IgD-negative memory B cell (primary cell): ENCODE measurements at regions not wholly inside any gene's neighbourhood (a gene's known extent, or its start where the extent isn't known, plus 50 kb on each side); places are given as distances from the start of the nearest gene placed in this dataset.
"Not testable (repeated sequence)": the region's sequence is repeated elsewhere in the genome, so short reads cannot be mapped to it uniquely, and the experiment has no call there.

Experiments used
- H3K27ac Mint-ChIP-seq, 3 donors: one replicate each; pipeline ENCODE4 v1.8.0; 2020 to 2022; ENCODE audit warnings: mild to moderate bottlenecking in 3 of 3, mixed read lengths in 3 of 3, moderate library complexity in 1 of 3
- H3K27me3 Mint-ChIP-seq: one replicate; pipeline ENCODE4 v1.8.0; 2021; ENCODE audit warnings: mixed read lengths
- H3K36me3 Mint-ChIP-seq: one replicate; pipeline ENCODE4 v1.8.0; 2020; ENCODE audit warnings: mild to moderate bottlenecking, mixed read lengths
- H3K4me1 Mint-ChIP-seq, 3 donors: one replicate each; pipeline ENCODE4 v1.8.0; 2020 to 2022; ENCODE audit warnings: mixed read lengths in 3 of 3, mild to moderate bottlenecking in 1 of 3
- H3K4me3 Mint-ChIP-seq, 4 donors: one replicate each; pipeline ENCODE4 v1.8.0; 2020 to 2022; ENCODE audit warnings: mild to moderate bottlenecking in 4 of 4, mixed read lengths in 4 of 4, moderate library complexity in 3 of 4
- H3K9me3 Mint-ChIP-seq, 3 donors: one replicate each; pipeline ENCODE4 v1.8.0; 2020 to 2021; ENCODE audit warnings: mixed read lengths in 3 of 3, mild to moderate bottlenecking in 1 of 3

DNA sequence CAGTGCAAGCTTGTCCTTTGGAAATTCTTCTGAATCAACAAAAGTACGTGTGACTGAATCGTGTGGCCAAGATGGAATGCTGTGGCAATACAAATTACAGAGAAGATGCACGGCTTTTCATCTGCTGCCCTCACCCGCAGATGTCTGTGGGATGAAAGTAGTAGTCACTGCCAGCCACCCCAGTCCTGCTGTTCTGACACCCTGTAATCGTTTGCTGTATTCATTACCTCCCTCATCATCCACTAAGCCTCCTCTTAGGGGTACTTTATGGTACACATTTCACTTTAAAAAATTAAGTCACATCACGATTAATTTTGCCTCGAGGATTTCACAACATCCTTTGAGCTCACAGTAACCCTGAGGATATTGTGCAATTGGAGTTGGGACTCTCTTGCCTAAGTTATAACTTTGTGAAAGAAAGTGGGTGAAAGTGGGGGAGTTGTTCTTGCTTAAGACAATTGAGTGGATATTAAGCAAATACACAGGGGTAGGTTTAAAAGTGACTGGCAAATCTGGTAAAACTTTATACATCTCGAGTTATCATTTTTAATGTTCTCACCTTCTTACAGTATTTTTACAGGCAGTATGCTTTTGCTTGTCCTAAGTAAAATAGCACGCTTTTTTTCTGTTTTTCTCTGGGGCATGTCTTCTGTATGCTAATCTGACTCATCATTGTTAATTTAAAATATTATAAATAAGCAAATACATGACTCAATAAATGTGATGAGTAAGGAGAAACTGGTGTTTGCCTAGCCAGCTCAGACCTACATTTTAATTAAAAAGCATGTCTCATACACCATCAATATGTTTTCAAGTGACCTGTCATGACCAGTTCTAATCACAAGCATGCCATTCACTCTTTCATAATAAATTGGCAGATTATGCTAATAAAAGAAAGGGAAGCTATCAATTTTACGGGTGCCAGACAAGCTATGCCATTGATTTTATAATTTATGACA is 680.9 kb downstream of the IRS1 start:
- Mint-ChIP-seq H3K27ac (no peak overlapping the region), H3K4me3 (no peak overlapping the region), H3K9me3 (no peaks in the 10 kb centered on the region)

DNA sequence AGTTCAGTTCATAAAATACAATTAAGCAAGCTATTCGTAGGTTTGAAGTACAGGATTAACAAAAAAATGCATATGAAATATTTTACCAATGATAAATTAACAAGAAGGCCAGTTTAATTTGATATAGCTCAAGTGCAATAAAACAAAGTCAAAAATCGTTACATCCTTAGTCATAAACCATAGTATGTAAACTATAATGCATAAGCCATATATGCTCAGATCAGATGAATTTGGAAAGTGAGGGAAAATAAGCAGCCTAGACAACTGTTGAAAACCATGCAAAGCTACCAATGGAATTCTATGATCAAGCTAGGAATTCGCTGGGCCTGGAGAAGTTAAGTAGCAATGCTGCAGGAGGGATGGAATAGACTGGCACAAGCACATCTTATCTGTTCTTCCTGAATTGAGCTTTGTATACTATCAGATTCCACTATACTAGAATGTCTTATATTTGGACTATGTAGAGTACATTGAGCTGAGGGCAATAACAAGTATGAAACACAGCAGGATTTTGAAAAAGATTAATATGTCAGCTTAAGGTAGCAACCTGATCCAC is 682.0 kb downstream of the IRS1 start:
- Mint-ChIP-seq H3K4me3 (no peak overlapping the region), H3K27ac (no peak overlapping the region), H3K4me1 (peaks cover 0 to 4% (median 0%) of the 10 kb centered on the region in 3 donors), H3K27me3 (no peaks in the 10 kb centered on the region), H3K36me3 (no peaks in the 10 kb centered on the region), H3K9me3 (no peaks in the 10 kb centered on the region)

More for the DNA sequence above, 680.9 kb downstream of the IRS1 start:
- Mint-ChIP-seq H3K4me1 (peaks cover 0 to 4% (median 0%) of the 10 kb centered on the region in 3 donors), H3K36me3 (no peaks in the 10 kb centered on the region), H3K27me3 (no peaks in the 10 kb centered on the region)

DNA sequence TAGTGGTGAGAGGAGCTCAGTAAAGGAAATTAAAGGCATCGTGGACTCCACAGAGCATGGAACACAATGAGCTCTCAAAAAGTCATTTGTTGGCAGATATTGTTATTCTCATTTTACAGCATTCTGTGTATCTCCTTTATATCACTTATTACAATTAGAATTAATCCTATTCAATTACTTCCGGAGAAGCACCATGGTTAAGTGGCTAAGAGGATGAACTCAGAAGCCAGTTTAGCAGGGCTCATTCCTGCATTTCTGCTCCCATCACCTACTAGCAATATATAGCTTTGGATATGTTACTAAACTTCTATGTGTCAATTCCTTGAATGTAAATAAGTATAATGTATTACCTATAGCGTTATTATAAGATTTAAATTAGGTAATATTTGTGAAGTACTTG is 683.3 kb downstream of the IRS1 start:
- Mint-ChIP-seq H3K36me3 (peaks cover 2% of the 10 kb centered on the region), H3K27ac (no peak overlapping the region), H3K27me3 (no peaks in the 10 kb centered on the region), H3K4me1 (no peaks in the 10 kb centered on the region), H3K9me3 (no peaks in the 10 kb centered on the region), H3K4me3 (no peak overlapping the region)

DNA sequence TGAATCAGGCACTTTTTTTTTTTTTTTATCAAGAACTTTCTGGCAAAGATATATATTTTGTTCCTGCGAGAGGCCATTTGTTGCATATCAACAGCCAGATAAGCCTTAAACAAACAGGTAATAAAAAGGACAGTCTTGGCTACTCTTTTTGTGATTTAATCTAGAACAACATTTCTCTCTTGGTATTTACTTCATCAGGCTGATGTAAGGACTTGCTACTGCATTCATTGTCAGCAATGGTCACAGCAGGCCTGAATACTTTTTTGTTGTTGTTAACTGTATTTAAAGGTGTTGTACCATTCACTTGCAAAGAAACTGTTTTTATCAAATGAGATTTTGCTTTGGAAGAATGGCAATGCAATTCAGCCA is 683.8 kb downstream of the IRS1 start:
- Mint-ChIP-seq H3K36me3 (peaks cover 2% of the 10 kb centered on the region), H3K27ac (no peak overlapping the region), H3K4me3 (no peak overlapping the region), H3K9me3 (no peaks in the 10 kb centered on the region), H3K27me3 (no peaks in the 10 kb centered on the region), H3K4me1 (no peaks in the 10 kb centered on the region)

DNA sequence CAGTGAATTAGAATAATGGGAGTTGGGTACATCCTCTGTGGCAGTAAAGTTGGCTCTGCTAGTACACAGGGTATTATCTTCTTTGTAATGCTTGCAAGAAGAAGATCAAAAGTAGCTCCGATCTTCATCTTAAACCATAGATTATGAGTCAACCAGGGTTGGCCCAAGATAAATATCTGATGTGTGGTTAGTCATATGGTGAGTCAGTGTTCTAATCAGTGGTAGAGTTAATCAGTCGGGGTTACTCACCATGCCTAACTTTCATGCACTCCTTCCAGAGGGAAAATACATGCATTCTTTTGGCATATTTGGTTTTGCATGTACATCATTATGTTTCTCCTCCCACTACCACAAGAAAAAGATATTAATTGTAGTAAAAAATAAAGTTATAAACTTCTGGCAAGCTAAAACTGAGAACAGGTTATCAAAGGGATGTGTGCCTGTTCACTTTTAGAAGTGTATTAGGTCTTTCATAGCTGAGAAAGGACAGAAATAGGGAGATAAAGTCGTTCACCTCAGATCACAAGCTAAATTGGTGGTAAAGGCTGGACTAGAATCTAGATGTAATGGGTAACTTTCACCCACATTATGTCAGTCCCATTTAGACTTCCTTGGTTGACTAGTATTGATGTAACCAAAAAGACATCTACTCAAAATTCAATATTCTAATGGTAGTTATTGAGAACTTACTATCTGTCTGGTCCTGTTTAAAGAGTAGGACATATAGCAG is 684.4 kb downstream of the IRS1 start:
- no peaks in the 10 kb centered on the region for H3K9me3 Mint-ChIP-seq
- H3K27me3 Mint-ChIP-seq = no peaks in the 10 kb centered on the region
- H3K27ac Mint-ChIP-seq = no peak overlapping the region
- no peak overlapping the region for H3K4me3 Mint-ChIP-seq
- no peaks in the 10 kb centered on the region for H3K4me1 Mint-ChIP-seq
- H3K36me3 Mint-ChIP-seq = peaks cover 2% of the 10 kb centered on the region

DNA sequence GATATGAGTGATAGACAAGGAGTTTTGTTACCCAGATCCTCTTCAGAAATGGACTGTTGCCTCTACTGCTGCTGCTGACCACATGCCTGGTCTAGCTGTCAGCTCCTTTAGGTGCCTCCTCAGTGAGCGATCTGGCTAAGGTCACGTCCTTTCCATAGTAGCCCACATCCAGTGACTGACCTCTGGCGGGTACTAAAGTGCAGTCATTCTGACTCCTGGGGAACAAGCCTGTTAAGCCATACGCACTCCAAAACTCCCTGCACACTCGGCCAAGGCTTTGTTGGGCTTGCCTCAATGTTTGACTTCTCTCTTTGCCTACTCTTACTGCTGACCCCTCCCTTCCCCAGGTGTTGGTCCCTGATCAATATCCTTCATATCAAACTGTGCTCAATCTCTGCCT is 685.2 kb downstream of the IRS1 start:
- H3K27ac Mint-ChIP-seq = no peak overlapping the region
- H3K9me3 Mint-ChIP-seq = peaks cover 0 to 2% (median 0%) of the 10 kb centered on the region in 3 donors
- H3K36me3 Mint-ChIP-seq = peaks cover 2% of the 10 kb centered on the region
- H3K4me1 Mint-ChIP-seq = no peaks in the 10 kb centered on the region
- H3K27me3 Mint-ChIP-seq = no peaks in the 10 kb centered on the region
- H3K4me3 Mint-ChIP-seq = no peak overlapping the region

DNA sequence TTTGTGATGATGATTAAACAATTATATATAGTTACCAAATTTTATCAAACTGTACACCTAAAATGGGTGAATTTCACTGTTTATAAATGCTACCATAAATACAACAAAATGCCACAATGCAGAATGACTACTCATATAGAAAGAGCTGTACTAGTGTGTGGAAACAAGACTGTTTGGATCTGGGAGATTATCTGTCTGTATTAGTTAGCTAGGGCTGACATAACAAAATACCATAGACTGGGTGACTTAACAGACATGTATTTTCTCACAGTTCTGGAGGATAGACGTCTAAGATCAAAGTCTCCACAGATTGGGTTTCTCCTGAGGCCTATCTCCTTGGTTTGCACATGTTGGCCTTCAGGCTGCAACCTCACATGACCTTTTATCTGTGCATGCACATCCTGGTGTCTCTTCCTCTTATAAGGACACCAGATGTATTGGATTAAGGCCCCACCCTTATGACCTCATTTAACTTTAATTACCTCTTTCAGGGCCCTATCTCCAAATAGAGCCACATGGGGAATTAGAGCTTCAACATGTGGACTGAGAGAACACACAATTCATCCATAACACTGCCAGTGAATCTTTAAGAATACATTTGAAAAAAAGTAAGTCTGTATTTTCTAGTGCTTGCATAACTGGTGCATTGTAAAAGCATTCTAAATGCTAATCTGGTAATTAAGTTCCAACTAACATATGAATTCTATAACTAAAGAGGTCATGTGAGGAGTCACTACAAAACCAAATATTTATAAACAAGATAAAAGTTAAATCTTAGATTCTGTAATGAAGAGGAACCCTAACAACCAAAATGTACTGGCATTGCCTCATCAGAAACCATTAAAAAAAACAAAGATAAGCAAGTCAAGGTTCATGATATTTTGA is 699.6 kb downstream of the NYAP2 start:
- Mint-ChIP-seq H3K36me3 (no peaks in the 10 kb centered on the region), H3K4me3 (no peak overlapping the region), H3K27ac (no peak overlapping the region), H3K9me3 (peaks cover 0 to 7% (median 0%) of the 10 kb centered on the region in 3 donors), H3K4me1 (no peaks in the 10 kb centered on the region), H3K27me3 (no peaks in the 10 kb centered on the region)

DNA sequence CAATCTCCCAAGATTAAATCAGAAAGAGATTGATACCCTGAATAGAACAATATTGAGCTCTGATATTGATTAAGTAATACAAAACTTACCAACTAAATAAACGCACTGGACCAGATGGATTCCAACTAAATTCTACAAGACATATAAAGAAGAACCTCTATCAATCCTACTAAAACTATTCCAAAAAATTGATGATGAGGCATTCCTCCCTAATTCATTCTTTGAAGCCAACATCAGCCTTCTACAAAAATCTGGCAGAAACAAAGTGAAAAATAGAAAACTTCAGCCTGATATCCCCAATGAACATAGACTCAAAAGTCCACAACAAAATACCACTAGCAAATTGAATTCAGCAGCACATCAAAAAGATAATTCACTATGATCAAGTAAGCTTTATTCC is 695.5 kb downstream of the NYAP2 start:
- Mint-ChIP-seq H3K36me3 (no peaks in the 10 kb centered on the region), H3K4me1 (no peaks in the 10 kb centered on the region), H3K27ac (no peak overlapping the region), H3K9me3 (peaks cover 0 to 25% (median 6%) of the 10 kb centered on the region in 3 donors), H3K4me3 (no peak overlapping the region), H3K27me3 (peaks cover 3% of the 10 kb centered on the region)

DNA sequence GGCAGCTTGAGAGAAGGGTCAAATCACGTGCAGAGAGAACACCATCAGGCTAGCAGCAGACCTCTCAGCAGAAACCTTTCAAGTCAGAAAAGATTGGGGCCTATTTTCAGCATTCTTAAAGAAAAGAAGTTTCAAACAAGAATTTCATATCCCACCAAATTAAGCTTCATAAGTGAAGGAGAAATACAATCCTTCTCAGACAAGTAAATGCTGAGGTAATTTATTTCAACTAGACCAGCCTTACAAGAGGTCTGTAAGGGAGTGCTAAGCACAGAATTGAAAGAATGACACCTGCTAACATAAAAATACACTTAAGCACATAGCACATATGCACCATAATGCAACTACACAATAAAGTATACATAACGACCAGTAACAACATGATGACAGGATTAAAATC is 693.9 kb downstream of the NYAP2 start:
- Mint-ChIP-seq H3K27ac (no peak overlapping the region), H3K36me3 (no peaks in the 10 kb centered on the region), H3K27me3 (peaks cover 3% of the 10 kb centered on the region), H3K9me3 (peaks cover 0 to 25% (median 6%) of the 10 kb centered on the region in 3 donors), H3K4me1 (no peaks in the 10 kb centered on the region), H3K4me3 (no peak overlapping the region)

DNA sequence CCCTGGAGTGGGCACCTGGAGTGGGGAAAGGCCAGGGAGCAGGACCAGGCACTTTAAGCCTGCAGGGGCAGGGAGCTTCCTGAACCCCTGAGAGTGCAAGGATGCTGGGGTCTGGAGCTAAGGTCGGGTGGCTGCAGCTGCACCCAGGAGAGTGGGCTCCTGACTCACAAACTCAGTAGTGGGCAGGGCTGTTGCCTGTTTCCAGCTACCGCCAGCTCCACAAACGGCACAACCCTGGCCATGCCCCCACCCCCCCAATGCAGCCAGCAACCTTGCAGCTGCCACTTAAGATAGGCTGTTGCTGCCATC is 688.8 kb downstream of the NYAP2 start:
- no peaks in the 10 kb centered on the region for H3K4me1 Mint-ChIP-seq
- H3K36me3 Mint-ChIP-seq = no peaks in the 10 kb centered on the region
- H3K27me3 Mint-ChIP-seq = peaks cover 3% of the 10 kb centered on the region
- peaks cover 0 to 10% (median 0%) of the 10 kb centered on the region in 3 donors for H3K9me3 Mint-ChIP-seq
- no peak overlapping the region for H3K4me3 Mint-ChIP-seq
- no peak overlapping the region for H3K27ac Mint-ChIP-seq

DNA sequence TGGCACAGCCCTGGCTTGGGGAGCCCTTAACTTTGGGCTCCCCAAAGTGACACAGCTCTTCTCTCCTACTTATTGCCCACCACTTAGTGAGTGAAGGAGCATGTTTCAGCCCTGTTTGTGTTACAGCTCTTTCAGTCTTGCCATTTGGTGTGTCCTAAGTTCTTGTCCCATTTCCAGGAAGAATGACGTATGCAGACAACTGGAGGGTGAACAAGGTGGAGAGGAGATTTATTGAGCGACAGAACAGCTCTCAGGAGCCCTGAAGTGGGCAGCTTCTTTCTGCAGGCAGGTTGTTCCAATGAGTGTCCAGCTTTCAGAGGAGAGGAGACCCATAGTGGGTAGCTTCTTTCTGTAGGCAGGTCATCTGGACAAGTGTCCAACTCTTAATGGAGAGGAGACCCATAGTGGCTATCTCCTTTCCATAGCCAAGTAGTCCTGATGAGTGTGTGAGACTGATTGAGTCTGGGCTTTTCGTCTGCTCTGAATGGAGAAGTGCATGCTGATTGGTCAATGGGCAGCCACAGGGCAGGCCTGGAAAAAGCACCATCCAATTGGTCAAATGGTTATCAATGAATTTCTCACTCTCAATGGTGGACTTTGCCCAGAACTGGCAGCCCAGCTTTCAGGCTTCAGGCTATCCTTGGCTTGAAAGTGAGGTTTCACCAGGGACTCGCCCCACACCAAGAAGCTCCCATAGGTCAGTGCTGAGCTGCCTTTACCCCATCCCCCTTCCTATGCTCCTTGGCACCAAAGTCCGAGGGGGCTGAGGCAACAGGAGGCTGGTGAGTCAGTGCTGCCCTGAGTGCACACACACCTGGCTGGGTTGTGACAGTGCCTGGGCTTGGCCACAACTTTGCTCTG is 688.2 kb downstream of the NYAP2 start:
- no peak overlapping the region for H3K27ac Mint-ChIP-seq
- H3K27me3 Mint-ChIP-seq = peaks cover 5% of the 10 kb centered on the region
- H3K9me3 Mint-ChIP-seq = peaks cover 0 to 4% (median 2%) of the 10 kb centered on the region in 3 donors
- no peaks in the 10 kb centered on the region for H3K4me1 Mint-ChIP-seq
- H3K4me3 Mint-ChIP-seq = no peak overlapping the region
- no peaks in the 10 kb centered on the region for H3K36me3 Mint-ChIP-seq

DNA sequence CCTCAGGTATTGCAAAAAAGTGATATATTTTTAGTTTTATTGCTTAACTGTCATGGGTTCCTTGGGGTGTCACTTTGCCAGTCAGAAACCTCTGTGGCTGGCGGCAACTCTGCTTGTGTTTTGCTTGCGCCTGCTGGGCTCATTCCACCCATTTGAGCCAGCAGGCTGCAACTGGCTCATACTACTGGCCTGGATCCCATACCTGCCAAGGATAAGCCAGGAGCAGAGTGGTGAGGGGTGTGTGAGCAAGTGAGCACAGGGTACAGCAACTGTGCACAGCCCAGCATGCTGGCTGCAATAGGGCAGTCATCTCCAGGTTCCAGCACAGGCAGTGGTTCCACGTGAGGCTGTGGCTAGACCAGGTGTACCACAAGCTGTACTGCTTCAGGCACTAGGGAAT is 687.5 kb downstream of the NYAP2 start:
- H3K27ac Mint-ChIP-seq = no peak overlapping the region
- no peaks in the 10 kb centered on the region for H3K36me3 Mint-ChIP-seq
- H3K27me3 Mint-ChIP-seq = peaks cover 5% of the 10 kb centered on the region
- H3K4me3 Mint-ChIP-seq = no peak overlapping the region
- H3K4me1 Mint-ChIP-seq = no peaks in the 10 kb centered on the region
- peaks cover 0 to 2% (median 0%) of the 10 kb centered on the region in 3 donors for H3K9me3 Mint-ChIP-seq

DNA sequence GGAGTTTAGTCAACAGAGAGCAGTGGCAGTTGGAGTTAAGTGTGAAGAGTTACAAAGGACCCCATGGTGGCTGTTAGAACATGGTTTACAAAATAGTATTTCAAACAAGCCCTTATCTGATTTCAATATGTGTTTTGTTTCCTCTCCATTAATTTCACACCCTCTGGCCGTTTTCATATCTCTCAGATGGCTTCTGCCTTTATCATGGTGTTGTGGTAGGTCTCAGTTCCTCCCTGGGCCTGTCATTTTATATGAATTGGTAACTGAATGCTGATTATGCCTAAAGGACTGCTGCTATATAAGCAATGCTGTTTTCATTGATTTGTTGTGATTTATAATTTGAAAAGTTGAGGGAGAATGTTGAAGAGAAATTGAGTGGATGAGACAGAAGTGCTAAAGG is 686.7 kb downstream of the NYAP2 start:
- H3K36me3 Mint-ChIP-seq = no peaks in the 10 kb centered on the region
- H3K27ac Mint-ChIP-seq = no peak overlapping the region
- H3K4me1 Mint-ChIP-seq = no peaks in the 10 kb centered on the region

DNA sequence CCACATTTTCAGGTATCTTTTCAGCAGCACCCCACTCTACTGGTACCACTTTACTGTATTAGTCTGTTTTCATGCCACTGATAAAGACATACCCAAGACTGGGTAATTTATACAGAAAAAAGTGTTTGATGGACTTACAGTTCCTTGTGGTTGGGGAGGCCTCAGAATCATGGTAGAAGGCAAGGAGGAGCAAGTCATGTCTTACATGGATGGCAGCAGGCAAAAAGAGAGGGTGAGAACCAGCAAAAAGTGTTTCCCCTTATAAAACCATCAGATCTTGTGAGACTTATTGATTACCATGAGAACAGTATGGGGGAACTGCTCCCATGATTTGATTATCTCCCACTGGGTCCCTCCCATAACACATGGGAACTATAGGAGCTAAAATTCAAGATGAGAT is 685.9 kb downstream of the NYAP2 start:
- not testable (repeated sequence) for H3K36me3 Mint-ChIP-seq, H3K27ac Mint-ChIP-seq, H3K9me3 Mint-ChIP-seq, H3K4me1 Mint-ChIP-seq, H3K4me3 Mint-ChIP-seq, H3K27me3 Mint-ChIP-seq

More for the DNA sequence above, 686.7 kb downstream of the NYAP2 start:
- H3K9me3 Mint-ChIP-seq = peaks cover 0 to 2% (median 0%) of the 10 kb centered on the region in 3 donors
- H3K27me3 Mint-ChIP-seq = peaks cover 4% of the 10 kb centered on the region
- no peak overlapping the region for H3K4me3 Mint-ChIP-seq
